SK-N-SH (cell line): ENCODE measurements at regions not wholly inside any gene's neighbourhood (a gene's known extent, or its start where the extent isn't known, plus 50 kb on each side); places are given as distances from the start of the nearest gene placed in this dataset.

Source experiments
- CTCF ChIP-seq: fragments of 200-600 bp; sonication (generic); IDR thresholded peaks from 2 replicates; pipeline ENCODE4 v1.6.1; 2017; ENCODE audit warnings: antibody characterized with exemption, mild to moderate bottlenecking, moderate library complexity
- EP300 ChIP-seq, 2 experiments: IDR thresholded peaks; 2 replicates each; pipeline versions ENCODE4 v1.4.0 to v1.6.1; 2012; ENCODE audit warnings: borderline replicate concordance in 1 of 2, low read depth in 1 of 2, low read length in 1 of 2
- FOXM1 ChIP-seq: IDR thresholded peaks from 2 replicates; pipeline ENCODE4 v1.4.0; 2012; ENCODE audit warnings: low read depth, mild to moderate bottlenecking
- JUND ChIP-seq: IDR thresholded peaks from 2 replicates; pipeline ENCODE4 v1.4.0; 2012
- POLR2AphosphoS5 ChIP-seq: IDR thresholded peaks from 2 replicates; pipeline ENCODE4 v1.6.1; 2012; ENCODE audit warnings: low read depth, low read length
- REST ChIP-seq: IDR thresholded peaks from 2 replicates; pipeline ENCODE4 v1.6.1; 2012; ENCODE audit warnings: mild to moderate bottlenecking, low read depth, low read length, moderate library complexity
- RXRA ChIP-seq: IDR thresholded peaks from 2 replicates; pipeline ENCODE4 v1.4.0; 2012; ENCODE audit warnings: low read depth, mild to moderate bottlenecking, borderline replicate concordance
- TAF1 ChIP-seq: IDR thresholded peaks from 2 replicates; pipeline ENCODE4 v1.6.1; 2012; ENCODE audit warnings: low read depth, mild to moderate bottlenecking, low read length, moderate library complexity, borderline replicate concordance
- TF ChIP-seq, protein P1 (sequence below): fragments of 150-350 bp; IDR thresholded peaks from 2 replicates; pipeline ENCODE4 v1.6.1; 2016; ENCODE audit warnings: mild to moderate bottlenecking, low read depth, low read length

GRCh38 chr6:147063469-147064031 is 140.7 kb upstream of the STXBP5 start:
- TF ChIP-seq CTCF (no peak), POLR2AphosphoS5 (no peak), JUND (peak; percentile 68), REST (no peak), RXRA (peak; percentile 45; the same call in 1 of the 2 replicates), TAF1 (no peak), EP300 (IDR thresholded peaks at IDR 0.05; ENCODE audit: borderline replicate concordance in 1 of 2, low read depth in 1 of 2, low read length in 1 of 2) (peak in 1 of 2 experiments; percentile 51; a peak in 1 of 4 replicates), FOXM1 (no peak)
- TF ChIP-seq, protein P1, sequence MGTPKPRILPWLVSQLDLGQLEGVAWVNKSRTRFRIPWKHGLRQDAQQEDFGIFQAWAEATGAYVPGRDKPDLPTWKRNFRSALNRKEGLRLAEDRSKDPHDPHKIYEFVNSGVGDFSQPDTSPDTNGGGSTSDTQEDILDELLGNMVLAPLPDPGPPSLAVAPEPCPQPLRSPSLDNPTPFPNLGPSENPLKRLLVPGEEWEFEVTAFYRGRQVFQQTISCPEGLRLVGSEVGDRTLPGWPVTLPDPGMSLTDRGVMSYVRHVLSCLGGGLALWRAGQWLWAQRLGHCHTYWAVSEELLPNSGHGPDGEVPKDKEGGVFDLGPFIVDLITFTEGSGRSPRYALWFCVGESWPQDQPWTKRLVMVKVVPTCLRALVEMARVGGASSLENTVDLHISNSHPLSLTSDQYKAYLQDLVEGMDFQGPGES = no peak
